ENCODE measurements at regions not wholly inside any gene's neighbourhood (a gene's known extent, or its start where the extent isn't known, plus 50 kb on each side); places are given as distances from the start of the nearest gene placed in this dataset.
"Not testable (repeated sequence)": the region's sequence is repeated elsewhere in the genome, so short reads cannot be mapped to it uniquely, and the experiment has no call there.

- peak; percentile 40 to 48 for DNase-seq
Measured at GRCh38 chr22:22745225-22746060, 101.0 kb downstream of the GGTLC2 start.

DNA sequence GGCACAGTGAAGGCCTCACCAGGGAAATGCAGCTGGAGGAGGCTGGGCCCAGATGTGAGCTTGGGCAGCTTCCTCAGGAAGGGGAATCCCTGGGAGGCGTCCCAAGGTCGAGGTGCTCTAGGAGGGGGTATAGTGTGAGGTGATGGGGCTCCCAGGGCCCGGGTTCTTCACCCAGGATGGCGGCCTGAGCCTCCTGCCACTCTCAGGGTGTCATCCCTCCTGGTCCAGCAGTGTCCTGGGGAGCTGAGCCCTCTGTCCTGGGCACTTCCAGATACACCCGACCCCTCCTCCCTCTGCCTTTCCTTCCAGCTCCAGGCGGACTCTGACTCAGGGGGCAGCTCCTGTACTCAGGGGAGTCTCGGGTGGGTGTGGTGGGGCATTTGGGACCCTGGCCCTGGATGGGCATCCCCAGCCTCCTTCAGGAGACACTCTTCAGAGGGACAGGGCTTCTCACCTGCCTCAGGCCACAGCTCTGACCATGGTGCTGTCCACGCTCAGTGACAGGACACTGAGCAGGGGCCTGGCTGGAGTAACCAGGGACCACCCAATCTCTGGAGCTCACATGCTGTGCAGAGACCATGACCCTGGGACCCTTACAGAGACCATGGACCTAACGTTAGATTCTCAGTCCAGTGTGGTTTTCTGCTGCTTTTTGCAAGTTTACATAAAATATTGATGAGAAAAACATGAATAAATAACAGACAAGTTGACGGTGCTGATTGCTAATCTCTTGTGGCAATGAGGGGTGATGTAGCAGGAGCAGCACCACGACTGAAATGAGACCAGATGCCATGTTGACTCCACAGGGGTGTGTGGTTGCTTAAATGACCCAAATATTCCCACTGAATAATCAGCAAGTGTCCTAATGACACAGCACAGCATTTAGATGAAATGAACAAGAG lies 101.9 kb downstream of the GGTLC2 start:
- no peak for DNase-seq

GRCh38 chr22:22746963-22747933 lies 102.8 kb downstream of the GGTLC2 start:
- no peak for DNase-seq

- DNase-seq: peak; percentile 26 to 50
Measured at GRCh38 chr22:22748297-22748743, 103.9 kb downstream of the GGTLC2 start.

GRCh38 chr22:22748756-22749155 lies 104.3 kb downstream of the GGTLC2 start:
- no peak for DNase-seq

GRCh38 chr22:22749167-22749758 lies 104.8 kb downstream of the GGTLC2 start:
- no peak for DNase-seq

GRCh38 chr22:22750335-22751042 lies 106.1 kb downstream of the GGTLC2 start:
- no peak for DNase-seq

GRCh38 chr22:22751043-22751603 lies 106.7 kb downstream of the GGTLC2 start:
- DNase-seq: no peak

DNA sequence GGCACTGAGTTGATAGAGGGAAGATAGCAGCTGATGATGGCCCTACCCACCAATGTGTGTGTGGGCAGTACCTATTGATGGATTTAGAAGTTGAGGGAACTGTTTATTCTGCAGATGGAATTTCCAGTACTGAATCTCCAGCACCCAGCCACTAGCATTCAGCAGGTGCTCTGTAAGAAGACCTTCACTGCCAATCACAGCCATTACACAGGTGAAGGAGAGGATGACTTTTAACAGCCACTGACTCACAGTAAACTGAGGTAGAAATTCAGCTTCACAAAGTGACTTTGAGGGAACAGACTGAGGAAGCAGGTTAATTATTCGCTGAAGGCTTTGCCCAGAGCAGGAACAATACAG lies 107.8 kb downstream of the GGTLC2 start:
- no peak for DNase-seq

GRCh38 chr22:22752556-22753477 lies 108.4 kb downstream of the GGTLC2 start:
- DNase-seq: no peak

DNA sequence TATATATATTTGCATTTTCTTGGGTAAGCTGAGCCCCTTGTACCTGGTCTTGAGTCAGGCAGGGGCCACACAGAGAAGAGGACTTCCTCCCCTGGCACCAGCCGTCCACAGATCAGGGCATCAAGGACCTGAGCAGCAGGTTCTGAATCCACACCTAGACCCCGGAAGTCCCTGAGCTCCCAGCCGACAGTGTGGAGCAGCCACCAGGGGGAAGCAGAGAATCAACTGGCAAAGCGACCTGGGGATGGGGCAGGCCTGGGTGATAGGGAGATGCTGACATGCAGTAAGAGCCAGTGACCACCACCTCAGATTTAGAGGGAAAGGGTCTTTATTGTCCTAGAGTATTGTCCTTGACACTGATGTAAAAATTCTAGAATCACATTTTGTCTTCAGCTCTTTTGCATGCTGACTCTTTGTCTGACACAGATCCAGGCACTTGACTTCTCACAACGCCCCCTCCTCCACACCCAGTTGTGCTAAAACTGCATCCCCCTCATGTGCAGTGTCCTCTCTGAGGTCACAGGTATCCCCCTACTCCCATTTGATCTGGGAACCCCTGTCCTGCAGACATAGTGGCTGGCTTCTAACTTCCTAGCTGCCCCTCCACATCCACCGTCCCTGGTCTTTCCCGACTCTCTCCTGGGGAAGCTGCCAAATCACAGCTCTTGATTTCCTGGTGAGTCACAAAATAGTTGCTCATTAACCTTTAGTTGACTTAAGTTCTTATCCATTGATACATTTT lies 109.3 kb downstream of the GGTLC2 start:
- peak; percentile 75 to 82 for DNase-seq

GRCh38 chr22:22754268-22754657 lies 109.8 kb downstream of the GGTLC2 start:
- no peak for DNase-seq

GRCh38 chr22:22754961-22755777 lies 110.8 kb downstream of the GGTLC2 start:
- no peak for DNase-seq

DNA sequence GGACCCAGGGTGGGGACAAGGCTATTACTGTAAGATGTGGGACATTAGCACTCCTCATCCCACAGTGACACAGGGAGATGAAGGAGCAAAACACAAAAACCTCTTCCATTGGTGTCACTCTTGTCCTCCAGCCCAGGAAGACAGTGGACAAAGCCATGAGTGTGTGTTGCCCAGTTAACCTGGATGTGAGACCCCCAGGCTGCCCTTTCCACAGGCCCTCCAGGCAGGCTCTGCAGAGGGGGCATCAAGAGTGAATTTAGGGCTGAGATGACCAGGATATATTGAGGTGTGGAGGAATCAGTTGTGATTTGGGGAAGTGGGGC lies 111.3 kb downstream of the GGTLC2 start:
- no peak for DNase-seq

GRCh38 chr22:22756109-22756508 lies 111.7 kb downstream of the GGTLC2 start:
- DNase-seq: no peak

GRCh38 chr22:22756551-22757201 lies 112.3 kb downstream of the GGTLC2 start:
- DNase-seq: not testable (repeated sequence)

DNA sequence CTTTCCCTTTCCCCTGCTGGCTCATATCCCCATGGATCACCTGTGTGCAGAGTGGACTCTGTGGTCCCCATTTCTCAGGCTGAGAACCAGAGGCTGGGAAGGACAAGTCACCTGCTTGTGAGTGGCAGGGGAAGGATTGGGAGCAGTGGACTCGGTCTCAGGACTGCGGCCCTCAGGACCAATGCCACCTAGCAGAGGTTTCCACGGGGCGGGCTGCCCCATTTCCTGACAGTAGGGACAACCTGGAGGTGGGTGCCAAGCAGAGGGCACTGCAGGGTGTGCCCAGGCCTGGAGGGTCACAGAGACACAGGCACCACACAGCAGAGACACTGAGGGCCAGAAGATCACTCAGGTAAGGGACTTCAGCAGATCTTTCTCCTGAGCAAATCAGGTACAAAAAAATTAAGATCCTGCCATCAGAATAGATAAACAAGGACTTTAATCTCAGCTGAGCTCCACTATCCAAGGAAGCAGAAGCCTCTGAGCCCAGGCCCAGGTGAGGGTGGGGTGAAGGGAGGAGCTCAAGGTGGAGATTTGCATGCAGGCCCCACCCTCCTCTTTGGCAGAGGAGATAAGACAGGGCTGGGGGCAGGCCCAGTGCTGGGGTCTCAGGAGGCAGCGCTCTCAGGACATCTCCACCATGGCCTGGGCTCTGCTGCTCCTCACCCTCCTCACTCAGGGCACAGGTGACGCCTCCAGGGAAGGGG lies 113.8 kb downstream of the GGTLC2 start:
- DNase-seq: not testable (repeated sequence)

Measured in activated CD4-positive, alpha-beta T cell treated with anti-CD3 and anti-CD28 coated beads, Interleukin-2, amount 50 U/mL, for 48 hours (primary cell).